PC-9 (cell line): ENCODE measurements at regions not wholly inside any gene's neighbourhood (a gene's known extent, or its start where the extent isn't known, plus 50 kb on each side); places are given as distances from the start of the nearest gene placed in this dataset.

ENCODE experiments used
- BruUV-seq: library from RNA; stranded (reverse); fragments of 400-500 nt; replicated peaks from 2 replicates; lab custom pipeline; 2021; lab: Mats Ljungman, UMichigan
- CTCF ChIA-PET: fragments of 300-600 bp; sonication (Branson Sonifier 250); formaldehyde crosslinking; loops from one replicate; lab custom pipeline; 2022; ENCODE audit warnings: antibody characterized with exemption; lab: Charles Lee
- POLR2A ChIA-PET: fragments of 300-600 bp; sonication (Branson Sonifier 250); formaldehyde crosslinking; loops from one replicate; lab custom pipeline; 2022; ENCODE audit warnings: antibody characterized with exemption; ENCODE audit not compliant: unreplicated experiment; lab: Charles Lee
- DNase-seq, 2 experiments: peaks; one replicate each; pipeline versions ENCODE4 v3.0.0 to v3.0.0-alpha.2; 2015 to 2022; ENCODE audit warnings: mixed read lengths in 1 of 2
- H2AFZ ChIP-seq: fragments of 200-600 bp; sonication (generic); 2 replicates; pipeline ENCODE4 v1.8.1; 2017; ENCODE audit warnings: antibody characterized with exemption
- H3F3A ChIP-seq: fragments of 200-600 bp; sonication (generic); 2 replicates; pipeline ENCODE4 v1.8.1; 2017; ENCODE audit warnings: antibody characterized with exemption, mild to moderate bottlenecking, low read depth; ENCODE audit not compliant: insufficient read depth
- H3K27ac ChIP-seq: fragments of 200-600 bp; sonication (generic); 2 replicates; pipeline ENCODE4 v1.6.1; 2016; ENCODE audit warnings: mixed run types
- H3K27me3 ChIP-seq: fragments of 200-600 bp; sonication (generic); 2 replicates; pipeline ENCODE4 v1.6.1; 2016; ENCODE audit warnings: low read depth, mixed run types; ENCODE audit not compliant: insufficient read depth
- H3K36me3 ChIP-seq: fragments of 200-600 bp; sonication (generic); 2 replicates; pipeline ENCODE4 v1.6.1; 2016; ENCODE audit warnings: low read depth, mixed run types
- H3K4me1 ChIP-seq: fragments of 200-600 bp; sonication (generic); replicated peaks from 2 replicates; pipeline ENCODE4 v1.6.1; 2016; ENCODE audit warnings: mixed run types; ENCODE audit not compliant: insufficient read depth
- H3K4me2 ChIP-seq: fragments of 200-600 bp; sonication (generic); 2 replicates; pipeline ENCODE4 v1.6.1; 2017; ENCODE audit warnings: mixed run types
- H3K4me3 ChIP-seq: fragments of 200-600 bp; sonication (generic); 2 replicates; pipeline ENCODE4 v1.6.1; 2016; ENCODE audit warnings: mixed run types
- H3K79me2 ChIP-seq: fragments of 200-600 bp; sonication (generic); 2 replicates; pipeline ENCODE4 v1.6.1; 2017; ENCODE audit warnings: low read depth, mixed run types
- H3K9me2 ChIP-seq: fragments of 200-600 bp; sonication (generic); 2 replicates; pipeline ENCODE4 v1.8.1; 2017; ENCODE audit warnings: mild to moderate bottlenecking; ENCODE audit not compliant: insufficient read depth
- H3K9me3 ChIP-seq: fragments of 200-600 bp; sonication (generic); 2 replicates; pipeline ENCODE4 v1.8.1; 2016; ENCODE audit warnings: low read depth; ENCODE audit not compliant: insufficient read depth
- H4K20me1 ChIP-seq: fragments of 200-600 bp; sonication (generic); 2 replicates; pipeline ENCODE4 v1.8.1; 2017; ENCODE audit not compliant: insufficient read depth
- CTCF ChIP-seq: fragments of 200-600 bp; sonication (generic); conservative IDR thresholded peaks from 2 replicates; pipeline ENCODE4 v1.6.1; 2017; ENCODE audit warnings: mixed run types, antibody characterized with exemption, mild to moderate bottlenecking, moderate library complexity
- EZH2 ChIP-seq: fragments of 200-600 bp; sonication (generic); IDR thresholded peaks from 2 replicates; pipeline ENCODE4 v1.8.0; 2017; ENCODE audit warnings: antibody characterized with exemption, low read depth
- intact Hi-C: fragments of 100-400 bp; cut with micrococcal nuclease; formaldehyde crosslinking; loops from one replicate; pipeline ENCODE4 v1.10.0; 2022; ENCODE audit not compliant: unreplicated experiment

GRCh38 chr1:79460773-79461436 is 454.4 kb upstream of the ADGRL4 start:
- TF ChIP-seq CTCF: no peak
- no peak for TF ChIP-seq EZH2
- DNase-seq: no peak
- Histone ChIP-seq H4K20me1 (no peaks in the 10 kb centered on the region), H3K36me3 (no peaks in the 10 kb centered on the region), H3K79me2 (no peaks in the 10 kb centered on the region), H2AFZ (no peak overlapping the region), H3K9me2 (no peaks in the 10 kb centered on the region), H3F3A (no peaks in the 10 kb centered on the region), H3K27me3 (no peaks in the 10 kb centered on the region), H3K4me3 (no peak overlapping the region), H3K4me2 (no peak overlapping the region), H3K9me3 (no peaks in the 10 kb centered on the region; the same call in 1 of the 2 replicates), H3K4me1 (no peaks in the 10 kb centered on the region), H3K27ac (no peak overlapping the region)
- CTCF ChIA-PET: no interaction called here
- intact Hi-C loops: no loop called here
- no TSS peak for BruUV-seq
- POLR2A ChIA-PET: no interaction called here

- no peaks in the 10 kb centered on the region for H3K4me1 ChIP-seq
- DNase-seq: no peak
- no peaks in the 10 kb centered on the region for H4K20me1 ChIP-seq
- H3K79me2 ChIP-seq: no peaks in the 10 kb centered on the region
- CTCF ChIA-PET: no interaction called here
- TF ChIP-seq EZH2 (no peak), CTCF (no peak)
- no peak overlapping the region for H3K27ac ChIP-seq
- H3F3A ChIP-seq: no peaks in the 10 kb centered on the region
- BruUV-seq: no TSS peak
- no peak overlapping the region for H2AFZ ChIP-seq
- H3K36me3 ChIP-seq: no peaks in the 10 kb centered on the region
- H3K9me2 ChIP-seq: no peaks in the 10 kb centered on the region
- no peak overlapping the region for H3K4me2 ChIP-seq
- H3K4me3 ChIP-seq: no peak overlapping the region
- no peaks in the 10 kb centered on the region; the same call in 1 of the 2 replicates for H3K9me3 ChIP-seq
- H3K27me3 ChIP-seq: no peaks in the 10 kb centered on the region
- POLR2A ChIA-PET: no interaction called here
- intact Hi-C loops: no loop called here
These were observed 451.2 kb upstream of the ADGRL4 start for GRCh38 chr1:79457562-79458224.

GRCh38 chr1:79448426-79448825 is 441.9 kb upstream of the ADGRL4 start:
- BruUV-seq: no TSS peak
- Histone ChIP-seq H3K36me3 (no peaks in the 10 kb centered on the region), H4K20me1 (no peaks in the 10 kb centered on the region), H3K4me1 (no peaks in the 10 kb centered on the region), H2AFZ (no peak overlapping the region), H3K27me3 (no peaks in the 10 kb centered on the region), H3K79me2 (no peaks in the 10 kb centered on the region), H3K27ac (no peak overlapping the region), H3K4me2 (no peak overlapping the region), H3K9me3 (no peaks in the 10 kb centered on the region), H3K4me3 (no peak overlapping the region), H3F3A (no peaks in the 10 kb centered on the region), H3K9me2 (no peaks in the 10 kb centered on the region)
- intact Hi-C loops: no loop called here
- ChIA-PET POLR2A (no interaction called here), CTCF (no interaction called here)
- TF ChIP-seq EZH2 (no peak), CTCF (no peak)
- DNase-seq: no peak
